K562 (cell line): ENCODE measurements at regions not wholly inside any gene's neighbourhood (a gene's known extent, or its start where the extent isn't known, plus 50 kb on each side); places are given as distances from the start of the nearest gene placed in this dataset.
"Not testable (repeated sequence)": the region's sequence is repeated elsewhere in the genome, so short reads cannot be mapped to it uniquely, and the experiment has no call there.

Experiments
- ATAC-seq: fragments of 200-7000 bp; cut with Tn5 transposase; 3 replicates; pipeline ENCODE4 v1.9.1; 2020; ENCODE audit warnings: moderate library complexity
- BruUV-seq: library from RNA; stranded (reverse); fragments of 400-500 nt; replicated peaks from 2 replicates; lab custom pipeline; 2021; lab: Mats Ljungman, UMichigan
- CTCF ChIA-PET: fragments of 300-600 bp; formaldehyde crosslinking; extraction: SDS; loops from one replicate; lab custom pipeline; 2021; ENCODE audit warnings: low intra/inter-chr PET ratio; lab: Yijun Ruan, JAX
- POLR2A ChIA-PET: fragments of 300-600, 350-650 bp; sonication (Branson Sonifier 250); formaldehyde crosslinking; extraction: SDS; loops from one replicate; lab custom pipeline; 2021; ENCODE audit warnings: antibody characterized with exemption, inconsistent platforms; lab: Yijun Ruan, JAX
- DNase-seq, 4 experiments: peaks; one replicate each; pipeline versions ENCODE4 v3.0.0 to v3.0.0-alpha.2; 2011 to 2018; ENCODE audit warnings: low spot score in 3 of 4, mixed read lengths in 3 of 4; ENCODE audit errors: extremely low read depth in 1 of 4
- FAIRE-seq: peaks from 2 replicates; lab custom pipeline; 2011; peaks lifted over from hg19 to GRCh38; lab: Jason Lieb, UNC
- H2AFZ ChIP-seq: 2 replicates; pipeline ENCODE4 v1.6.0; 2011; ENCODE audit warnings: low read depth, low read length, control low read depth, inconsistent platforms
- H3K27ac ChIP-seq: fragments of 200-600 bp; 3 replicates; pipeline ENCODE4 v1.8.0; 2011; ENCODE audit warnings: low read depth, mild to moderate bottlenecking, control low read depth, inconsistent platforms, low read length, moderate library complexity, mixed read lengths; ENCODE audit errors: extremely low read depth
- H3K27me3 ChIP-seq, 2 experiments: fragments of 300-600 bp in 1 of 2; 2 replicates in 1 of 2; 3 replicates in 1 of 2; pipeline versions ENCODE4 v1.6.0 to v1.8.0; 2011; ENCODE audit warnings: inconsistent platforms in 2 of 2, low read length in 2 of 2, mild to moderate bottlenecking in 1 of 2, mixed read lengths in 1 of 2, moderate library complexity in 1 of 2; ENCODE audit not compliant: control insufficient read depth in 2 of 2, insufficient read depth in 2 of 2
- H3K36me3 ChIP-seq: fragments of 300-600 bp; 3 replicates; pipeline ENCODE4 v1.8.0; 2011; ENCODE audit warnings: mild to moderate bottlenecking, low read length, inconsistent platforms; ENCODE audit not compliant: control insufficient read depth, insufficient read depth
- H3K4me1 ChIP-seq, 2 experiments: fragments of 200-600 bp in 1 of 2; replicated peaks in 1 of 2; 2 replicates in 1 of 2; 3 replicates in 1 of 2; pipeline versions ENCODE4 v1.5.1 to v1.8.0; 2011; ENCODE audit warnings: inconsistent platforms in 2 of 2, low read length in 2 of 2, mild to moderate bottlenecking in 1 of 2, mixed read lengths in 1 of 2, moderate library complexity in 1 of 2; ENCODE audit not compliant: control insufficient read depth in 2 of 2, insufficient read depth in 2 of 2
- H3K4me2 ChIP-seq: 2 replicates; pipeline ENCODE4 v1.6.1; 2011; ENCODE audit warnings: low read length, control low read depth, inconsistent platforms, mixed read lengths; ENCODE audit not compliant: insufficient read depth
- H3K4me3 ChIP-seq: fragments of 200-600 bp; sonication (generic), shearing (Covaris generic); 2 replicates; pipeline ENCODE4 v1.5.1; 2016; ENCODE audit warnings: control low read depth, inconsistent platforms
- H3K79me2 ChIP-seq: fragments of 200-600 bp; 3 replicates; pipeline ENCODE4 v1.8.0; 2011; ENCODE audit warnings: low read length, inconsistent platforms; ENCODE audit not compliant: control insufficient read depth, insufficient read depth
- H3K9ac ChIP-seq, 2 experiments: 2 replicates each; pipeline versions ENCODE4 v1.6.0 to v1.6.1; 2011; ENCODE audit warnings: low read depth in 2 of 2, low read length in 2 of 2, control low read depth in 1 of 2, inconsistent platforms in 1 of 2, mild to moderate bottlenecking in 1 of 2, mixed read lengths in 1 of 2; ENCODE audit not compliant: insufficient read depth in 1 of 2
- H3K9me1 ChIP-seq: one replicate; pipeline ENCODE4 v1.6.0; 2011; ENCODE audit warnings: inconsistent platforms, mild to moderate bottlenecking, low read length, moderate library complexity; ENCODE audit not compliant: control insufficient read depth, insufficient read depth
- H3K9me3 ChIP-seq: replicated peaks from 2 replicates; pipeline ENCODE4 v1.5.1; 2011; ENCODE audit warnings: low read depth, low read length, inconsistent platforms; ENCODE audit not compliant: control insufficient read depth, insufficient read depth
- H4K20me1 ChIP-seq: replicated peaks from 2 replicates; pipeline ENCODE4 v1.6.1; 2011; ENCODE audit warnings: low read length, inconsistent platforms, mixed read lengths; ENCODE audit not compliant: control insufficient read depth, insufficient read depth
- ZNF79 ChIP-seq: fragments of 250-450 bp; sonication (Bioruptor Pico); IDR thresholded peaks from 2 replicates; pipeline ENCODE4 v1.4.0; 2020; ENCODE audit warnings: low read depth, mild to moderate bottlenecking, moderate library complexity
- WGBS: fragments of 100-300 bp; shearing (Covaris generic); methylation state at CpG from one replicate; pipeline ENCODE4 v1.1.6; 2016; ENCODE audit warnings: low coverage, mixed read lengths; ENCODE audit not compliant: insufficient coverage; ENCODE audit errors: missing lambda C conversion rate; 5-methylcytosine and 5-hydroxymethylcytosine counted together
- in situ Hi-C: fragments of 300-500 bp; cut with MboI; formaldehyde crosslinking; loops from 4 replicates; pipeline ENCODE4 v1.15.0; 2018; ENCODE audit warnings: inconsistent platforms, mixed read lengths
- intact Hi-C: fragments of 100-400 bp; cut with micrococcal nuclease; formaldehyde crosslinking; loops from 2 replicates; pipeline ENCODE4 v1.14.2; 2022

DNA sequence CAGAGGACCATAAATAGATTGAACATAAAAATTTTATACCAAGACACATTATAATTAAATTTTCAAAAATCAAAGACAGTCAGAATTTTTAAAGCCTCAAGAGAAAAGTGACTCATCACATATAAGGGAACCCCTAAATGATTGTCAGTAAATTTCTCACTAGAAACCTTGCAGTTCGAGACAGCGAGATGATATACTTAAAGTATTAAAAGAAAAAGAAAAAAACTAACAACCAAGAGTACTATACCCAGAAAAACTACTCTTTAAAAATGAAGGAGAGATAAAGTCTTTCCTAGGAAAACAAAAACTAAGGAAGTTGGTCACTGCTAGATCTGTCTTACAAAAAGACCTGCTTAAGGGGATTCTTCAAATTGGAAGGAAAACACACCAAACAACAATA, 251.4 kb upstream of the MSX2 start:
- no peak for ATAC-seq
- 4% methylated on average over 2 of the region's 2 CpGs for WGBS
- Histone ChIP-seq H3K9me1 (no peaks in the 10 kb centered on the region), H3K4me1 (no peaks in the 10 kb centered on the region), H3K36me3 (no peaks in the 10 kb centered on the region), H4K20me1 (no peaks in the 10 kb centered on the region), H3K9ac (no peak overlapping the region), H3K27me3 (no peaks in the 10 kb centered on the region), H3K4me3 (no peak overlapping the region), H3K79me2 (no peaks in the 10 kb centered on the region), H3K4me2 (no peak overlapping the region), H3K9me3 (no peaks in the 10 kb centered on the region), H2AFZ (no peak overlapping the region), H3K27ac (no peak overlapping the region)
- CTCF ChIA-PET, result no interaction called here
- intact Hi-C loops (no loop called here), in situ Hi-C loops (no loop called here)
- POLR2A ChIA-PET, result no interaction called here
- no TSS peak for BruUV-seq
- DNase-seq, result no peak
- no peak for TF ChIP-seq ZNF79 (CRISPR knock-in tag)
- no peak for FAIRE-seq

DNA sequence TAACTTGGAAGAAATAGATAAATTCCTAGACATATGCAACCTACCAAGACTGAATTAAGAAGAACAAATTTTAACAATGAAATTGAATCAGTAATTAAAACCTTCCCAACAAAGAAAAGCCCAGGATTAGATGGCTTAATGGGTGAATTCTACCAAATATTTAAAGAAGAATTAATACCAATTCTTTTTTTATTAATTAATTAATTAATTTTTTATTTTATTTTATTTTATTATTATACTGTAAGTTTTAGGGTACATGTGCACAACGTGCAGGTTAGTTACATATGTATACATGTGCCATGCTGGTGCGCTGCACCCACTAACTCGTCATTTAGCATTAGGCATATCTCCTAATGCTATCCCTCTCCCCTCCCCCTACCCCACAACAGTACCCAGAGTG, 248.4 kb upstream of the MSX2 start:
- H3K9me1 ChIP-seq, FAIRE-seq, ATAC-seq, H3K36me3 ChIP-seq, H3K9ac ChIP-seq, in situ Hi-C loops, H3K27ac ChIP-seq, H3K79me2 ChIP-seq, CTCF ChIA-PET, H3K9me3 ChIP-seq, H3K27me3 ChIP-seq, H3K4me1 ChIP-seq, H4K20me1 ChIP-seq, BruUV-seq, intact Hi-C loops, POLR2A ChIA-PET, H3K4me2 ChIP-seq, DNase-seq, H3K4me3 ChIP-seq, H2AFZ ChIP-seq: not testable (repeated sequence)
- 0% methylated on average over 3 of the region's 3 CpGs for WGBS
